ENCODE measurements at regions not wholly inside any gene's neighbourhood (a gene's known extent, or its start where the extent isn't known, plus 50 kb on each side); places are given as distances from the start of the nearest gene placed in this dataset.

DNA sequence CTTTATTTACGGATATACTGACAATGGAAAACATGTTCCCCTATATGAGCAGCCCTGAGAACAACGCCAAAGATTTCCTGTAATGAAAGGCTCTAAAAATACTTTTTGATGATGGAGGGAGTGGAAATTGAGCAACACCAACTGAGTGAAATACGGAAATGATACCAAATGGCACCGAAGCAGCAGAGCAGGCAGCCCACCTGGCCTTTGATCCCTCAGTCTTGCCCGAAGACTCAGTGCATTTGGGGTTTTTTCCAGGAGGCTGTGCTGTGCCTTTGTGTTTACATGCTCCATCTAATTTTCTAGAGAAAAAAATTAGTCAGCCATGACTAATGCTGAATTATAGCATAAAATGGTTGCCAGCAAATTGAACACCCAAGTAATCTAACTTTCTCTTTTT, 169.9 kb upstream of the RBPJ start:
- no peak for TF ChIP-seq ZFP3 (CRISPR knock-in tag; IDR thresholded peaks at IDR 0.05)
- TF ChIP-seq SNAI2 (CRISPR knock-in tag; IDR thresholded peaks at IDR 0.05) = no peak
- TF ChIP-seq TSHZ2 (CRISPR knock-in tag; IDR thresholded peaks at IDR 0.05) = no peak
